ENCODE measurements at regions not wholly inside any gene's neighbourhood (a gene's known extent, or its start where the extent isn't known, plus 50 kb on each side); places are given as distances from the start of the nearest gene placed in this dataset.
"Not testable (repeated sequence)": the region's sequence is repeated elsewhere in the genome, so short reads cannot be mapped to it uniquely, and the experiment has no call there.

DNA sequence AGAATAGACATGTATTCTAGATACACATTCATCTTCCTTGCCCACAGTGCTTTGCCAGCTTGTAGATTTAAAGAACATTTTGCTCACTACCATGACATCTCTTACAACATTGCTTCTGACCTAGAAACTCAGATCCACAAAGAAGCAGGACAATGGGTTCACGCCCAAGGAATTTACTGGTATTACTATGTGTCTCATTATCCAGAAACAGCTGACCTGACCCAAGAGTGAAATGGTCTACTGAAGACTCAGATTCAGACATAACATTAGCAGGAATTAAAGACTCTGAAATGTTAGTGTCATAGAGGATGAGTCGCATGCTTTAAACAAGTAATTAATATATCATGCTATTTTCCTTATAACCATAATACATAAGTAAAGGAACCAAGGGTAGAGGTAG lies 731.4 kb downstream of the GALC start:
- no peak for DNase-seq (ENCODE audit: low read depth in 4 of 4, low spot score in 2 of 4)

DNA sequence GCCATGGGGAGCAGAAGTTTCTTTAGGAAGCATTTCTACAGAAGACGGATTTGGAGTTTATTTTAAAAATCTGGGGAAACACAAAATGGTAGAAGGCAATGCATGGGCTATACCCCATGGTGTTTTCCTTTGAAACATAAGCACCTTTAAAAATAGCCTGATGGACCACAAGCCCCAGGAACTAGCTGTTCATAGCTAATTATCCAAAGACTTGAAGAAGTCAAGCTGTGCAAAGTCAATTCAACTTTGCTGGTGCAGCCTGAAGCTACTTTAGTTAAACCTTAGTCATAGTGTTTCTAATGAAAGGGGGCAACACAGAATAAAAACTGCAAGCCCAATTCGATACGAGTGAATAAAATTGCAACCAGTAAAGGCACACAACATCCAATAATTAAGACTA lies 732.5 kb downstream of the GALC start:
- DNase-seq (ENCODE audit: low read depth in 4 of 4, low spot score in 2 of 4), result no peak

DNA sequence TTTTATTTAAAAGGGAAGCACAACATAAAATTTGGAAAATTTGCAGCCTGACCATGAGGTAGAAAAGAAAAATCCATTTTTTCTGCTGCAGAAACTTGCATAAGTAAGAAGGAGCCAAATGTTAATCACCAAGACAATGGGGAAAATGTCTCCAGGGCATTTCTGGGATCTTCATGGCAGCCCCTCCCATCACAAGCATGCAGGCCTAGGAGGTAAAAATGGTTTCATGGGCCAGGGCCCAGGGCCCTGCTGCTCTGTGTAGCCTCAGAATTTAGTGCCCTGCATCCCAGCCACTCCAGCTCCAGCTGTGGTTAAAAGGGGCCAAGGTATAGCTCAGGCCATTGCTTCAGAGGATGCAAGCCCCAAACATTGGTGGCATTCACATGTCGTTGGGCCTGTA lies 735.6 kb downstream of the GALC start:
- no peak for DNase-seq (ENCODE audit: low read depth in 4 of 4, low spot score in 2 of 4)

DNA sequence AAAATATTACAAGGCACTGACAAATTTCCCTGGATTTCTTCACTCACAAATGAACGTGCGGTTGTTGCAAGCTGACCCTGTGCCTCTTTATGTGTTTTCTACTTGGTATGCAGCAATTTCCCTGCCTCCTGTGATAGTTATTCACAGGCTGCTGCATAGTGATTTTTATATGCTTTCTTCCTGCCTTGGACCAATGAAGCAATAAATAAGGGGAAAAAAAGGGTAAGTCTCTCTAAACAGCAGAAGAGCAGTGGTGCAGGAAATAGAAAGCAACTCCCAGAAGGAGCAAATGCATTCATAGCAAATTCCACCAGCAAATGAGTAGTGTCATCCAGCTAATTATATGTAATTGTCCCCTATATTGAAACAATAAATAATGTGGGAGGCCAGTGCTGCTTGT lies 737.9 kb downstream of the GALC start:
- peak in 1 of 4 donors; percentile 29 for DNase-seq (ENCODE audit: low read depth in 4 of 4, low spot score in 2 of 4)

DNA sequence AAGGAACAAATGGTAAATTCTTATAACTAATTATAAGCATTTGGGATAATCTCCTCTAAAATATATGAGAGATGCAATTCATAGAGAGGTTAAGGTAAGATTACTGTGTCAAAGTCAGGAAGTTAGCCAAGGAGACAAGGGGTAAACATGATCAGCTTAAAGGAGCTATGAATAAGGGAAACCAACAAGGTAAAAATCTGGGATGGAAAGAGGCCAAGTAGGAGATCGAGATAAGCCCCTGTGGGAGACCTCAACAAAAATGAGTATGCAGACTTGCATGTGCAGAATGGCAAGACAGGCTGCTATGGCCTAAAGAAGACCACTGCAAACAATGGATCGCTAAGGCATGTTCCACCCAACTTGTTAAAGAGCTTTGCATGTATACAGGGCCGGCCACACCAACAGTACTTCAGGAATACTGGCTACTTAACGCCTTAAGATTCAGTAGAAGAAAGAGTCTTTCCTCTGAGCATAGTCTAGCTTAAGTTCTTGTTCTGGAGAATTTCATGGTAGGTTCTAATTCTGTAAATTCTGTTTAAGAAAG lies 738.6 kb downstream of the GALC start:
- DNase-seq (ENCODE audit: low read depth in 4 of 4, low spot score in 2 of 4), result no peak

DNA sequence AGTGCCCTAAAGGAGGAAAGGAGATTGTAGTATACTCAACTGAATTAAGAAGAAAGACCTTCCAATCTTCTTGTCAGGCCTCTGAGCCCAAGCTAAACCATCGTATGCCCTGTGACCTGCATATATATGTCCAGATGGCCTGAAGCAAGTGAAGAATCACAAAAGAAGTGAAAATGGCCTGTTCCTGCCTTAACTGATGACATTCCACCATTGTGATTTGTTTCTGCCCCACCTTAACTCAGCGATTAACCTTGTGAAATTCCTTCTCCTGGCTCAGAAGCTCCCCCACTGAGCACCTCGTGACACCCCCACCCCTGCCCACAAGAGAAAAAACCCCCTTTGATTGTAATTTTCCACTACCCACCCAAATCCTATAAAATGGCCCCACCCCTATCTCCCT lies 739.2 kb downstream of the GALC start:
- not testable (repeated sequence) for DNase-seq (ENCODE audit: low read depth in 4 of 4, low spot score in 2 of 4)

DNA sequence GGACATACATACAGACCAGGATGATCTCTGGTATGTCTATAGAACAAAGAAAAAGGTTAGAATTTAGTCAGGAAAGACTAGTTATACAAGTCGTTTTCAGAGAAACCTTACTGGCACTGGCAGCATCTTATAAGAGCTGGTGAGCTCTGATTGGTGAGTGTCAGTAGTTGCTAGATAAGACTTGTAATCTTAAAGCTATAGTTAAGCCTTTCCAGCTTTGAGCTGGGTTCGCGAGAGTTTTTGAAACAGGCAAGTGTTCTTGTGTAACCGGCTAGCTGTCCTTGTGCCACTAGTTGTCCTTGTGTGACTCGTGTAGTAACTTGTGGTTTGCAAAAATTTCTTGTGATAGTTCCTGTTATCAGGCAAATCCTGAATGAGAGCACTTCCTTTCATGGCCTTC lies 740.9 kb downstream of the GALC start:
- DNase-seq (ENCODE audit: low read depth in 4 of 4, low spot score in 2 of 4), result no peak

DNA sequence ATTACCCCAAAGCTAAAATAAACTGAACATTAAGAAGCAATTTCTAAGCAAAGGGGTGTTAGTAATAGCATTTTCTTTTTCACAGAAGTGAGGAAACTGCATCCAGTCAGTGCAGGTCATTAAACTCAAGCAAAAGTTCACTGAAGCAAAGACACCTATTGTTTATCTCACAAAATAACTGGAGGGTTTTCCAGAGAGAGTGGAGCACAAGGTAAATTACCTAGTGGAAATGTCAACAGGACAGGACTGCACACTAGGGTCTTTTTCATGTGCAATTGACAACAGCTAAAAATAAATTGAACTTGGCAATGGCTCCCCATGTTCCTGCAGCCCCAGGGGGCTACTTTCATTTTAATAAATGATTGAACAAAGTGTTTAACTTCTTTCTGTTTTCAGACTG lies 742.0 kb downstream of the GALC start:
- DNase-seq (ENCODE audit: low read depth in 4 of 4, low spot score in 2 of 4), result no peak

DNA sequence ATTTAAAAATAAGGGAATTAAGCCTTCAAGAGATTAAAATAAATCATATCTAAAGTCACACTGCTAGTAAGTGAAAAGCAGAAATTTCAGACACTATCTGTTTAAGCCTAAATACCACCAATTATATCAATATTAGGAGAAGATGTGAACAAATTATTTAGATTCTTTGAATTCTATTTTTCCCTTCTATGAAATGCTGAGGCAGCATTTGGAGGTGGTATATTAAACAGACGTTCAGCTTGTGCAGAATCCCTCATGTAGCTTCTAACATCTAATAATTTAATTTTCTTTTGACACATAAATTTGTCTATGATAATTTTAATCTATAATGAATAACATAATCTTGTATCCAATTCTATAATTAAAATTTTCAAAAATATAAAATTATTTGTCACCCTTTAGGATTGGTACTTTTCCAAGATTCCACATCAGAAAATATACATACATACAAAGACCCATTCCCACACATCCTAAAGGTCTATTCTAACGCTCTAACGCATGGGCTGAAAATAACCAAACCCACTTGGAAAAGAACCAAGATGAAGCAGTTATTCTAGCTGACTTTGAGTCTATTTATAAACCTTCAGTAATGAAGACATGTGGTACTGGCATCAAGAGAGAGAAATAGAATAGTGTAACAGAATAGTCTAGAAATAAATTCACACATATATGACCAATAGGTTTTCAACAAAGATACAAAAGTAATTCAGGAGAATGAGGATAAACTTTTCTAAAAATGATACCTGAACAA lies 751.8 kb downstream of the GALC start:
- no peak for DNase-seq (ENCODE audit: low read depth in 4 of 4, low spot score in 2 of 4)

DNA sequence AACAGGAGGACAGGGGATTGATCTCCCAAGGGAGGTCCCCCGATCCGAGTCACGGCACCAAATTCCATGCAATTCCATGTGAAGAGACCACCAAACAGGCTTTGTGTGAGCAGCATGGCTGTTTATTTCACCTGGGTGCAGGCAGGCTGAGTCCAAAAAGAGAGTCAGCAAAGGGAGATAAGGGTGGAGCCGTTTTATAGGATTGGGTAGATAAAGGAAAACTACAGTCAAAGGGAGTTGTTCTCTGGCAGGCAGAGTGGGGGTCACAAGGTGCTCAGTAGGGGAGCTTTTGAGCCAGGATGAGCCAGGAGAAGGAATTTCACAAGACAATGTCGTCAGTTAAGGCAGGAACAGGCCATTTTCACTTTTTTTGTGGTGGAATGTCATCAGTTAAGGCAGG lies 752.7 kb downstream of the GALC start:
- DNase-seq (ENCODE audit: low read depth in 4 of 4, low spot score in 2 of 4), result not testable (repeated sequence)

DNA sequence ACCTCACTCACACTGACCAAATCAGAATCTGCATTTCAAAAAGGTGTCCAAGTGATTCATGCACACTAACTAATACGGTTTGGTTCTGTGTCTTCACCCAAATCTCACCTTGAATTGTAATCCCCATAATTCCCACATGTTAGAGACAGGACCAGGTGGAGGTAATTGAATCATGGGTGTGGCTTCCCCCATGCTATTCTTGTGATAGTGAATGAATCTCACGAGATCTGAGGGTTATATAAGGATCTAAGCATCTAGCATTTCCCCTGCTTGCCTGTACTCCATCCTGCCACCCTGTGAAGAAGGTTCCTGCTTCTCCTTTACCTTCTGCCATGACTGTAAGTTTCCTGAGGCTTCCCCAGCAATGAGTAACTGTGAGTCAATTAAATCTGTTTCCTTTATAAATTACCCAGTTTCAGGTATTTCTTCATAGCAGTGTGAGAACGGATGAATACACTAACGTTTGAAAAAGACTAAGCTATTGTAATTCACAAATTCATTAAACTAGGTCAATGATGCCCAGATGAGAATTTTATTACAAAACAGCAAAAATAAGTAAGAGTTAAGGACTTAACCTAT lies 759.1 kb downstream of the GALC start:
- DNase-seq (ENCODE audit: low read depth in 4 of 4, low spot score in 2 of 4), result no peak

DNA sequence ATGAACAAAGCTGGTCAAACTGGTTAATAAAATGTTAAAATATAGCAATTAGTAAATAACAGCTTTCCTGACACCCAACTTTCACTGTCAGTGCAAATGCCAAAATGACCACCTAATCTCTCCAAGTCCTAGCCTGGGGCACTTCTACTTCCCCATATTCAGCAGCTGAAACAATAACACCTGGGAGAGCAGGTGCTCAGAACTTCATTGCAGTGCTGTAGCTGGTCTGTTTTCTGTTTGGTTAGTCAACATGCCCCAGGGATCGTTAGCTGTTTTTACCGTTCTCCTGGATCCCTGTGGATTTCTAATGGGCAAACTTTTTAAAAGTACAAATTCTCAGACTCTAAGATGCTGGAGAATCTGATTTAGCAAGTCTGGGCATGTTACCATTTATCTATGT lies 759.7 kb downstream of the GALC start:
- DNase-seq (ENCODE audit: low read depth in 4 of 4, low spot score in 2 of 4), result no peak

DNA sequence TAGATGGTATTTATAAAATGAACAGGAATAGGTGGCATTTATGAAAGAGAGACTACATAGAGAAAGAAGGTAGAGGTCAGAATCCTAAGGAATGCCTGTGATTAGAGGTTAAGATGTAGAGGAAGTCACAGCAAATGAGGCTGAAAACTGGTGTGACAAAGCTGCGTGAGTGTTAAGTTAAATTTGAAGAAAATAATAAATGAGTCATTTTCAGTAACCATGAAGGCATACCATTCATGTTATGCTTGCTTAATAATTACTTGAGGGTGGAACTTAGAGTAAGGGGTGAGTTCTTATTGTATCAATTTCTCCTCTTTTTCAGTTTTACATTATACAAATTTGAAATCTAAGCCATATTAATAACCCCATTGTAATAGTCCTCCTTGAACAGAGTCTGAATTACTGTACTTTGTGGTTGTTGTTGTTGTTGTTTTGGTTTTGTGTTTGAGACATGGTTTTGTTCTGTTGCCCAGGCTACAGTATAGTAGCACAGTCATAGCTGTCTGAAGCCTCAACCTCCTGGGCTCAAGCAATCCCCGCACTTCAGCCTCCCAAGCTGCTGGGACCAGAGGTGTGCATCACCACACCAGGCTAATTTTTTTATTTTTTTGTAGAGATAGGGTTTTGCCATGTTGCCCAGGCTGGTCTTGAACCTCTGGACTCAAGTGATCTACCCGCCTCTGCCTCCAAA lies 761.5 kb downstream of the GALC start:
- DNase-seq (ENCODE audit: low read depth in 4 of 4, low spot score in 2 of 4), result no peak

DNA sequence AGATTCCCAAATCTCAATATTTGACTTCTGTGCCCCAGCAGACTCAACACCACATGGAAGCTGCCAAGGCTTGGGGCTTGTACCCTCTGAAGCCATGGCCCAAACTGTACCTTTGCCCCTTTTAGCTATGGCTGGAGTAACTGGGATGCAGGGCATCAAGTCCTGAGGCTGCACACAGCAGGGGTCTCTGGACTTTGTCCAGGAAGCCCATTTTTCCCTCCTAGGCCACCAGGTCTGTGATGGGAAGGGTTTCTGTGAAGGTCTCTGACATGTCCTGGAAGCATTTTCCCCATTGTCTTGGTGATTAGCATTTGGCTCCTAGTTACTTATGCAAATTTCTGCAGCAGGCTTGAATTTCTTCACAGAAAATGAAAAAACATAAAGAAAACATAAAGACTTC lies 762.3 kb downstream of the GALC start:
- DNase-seq (ENCODE audit: low read depth in 4 of 4, low spot score in 2 of 4), result no peak

DNA sequence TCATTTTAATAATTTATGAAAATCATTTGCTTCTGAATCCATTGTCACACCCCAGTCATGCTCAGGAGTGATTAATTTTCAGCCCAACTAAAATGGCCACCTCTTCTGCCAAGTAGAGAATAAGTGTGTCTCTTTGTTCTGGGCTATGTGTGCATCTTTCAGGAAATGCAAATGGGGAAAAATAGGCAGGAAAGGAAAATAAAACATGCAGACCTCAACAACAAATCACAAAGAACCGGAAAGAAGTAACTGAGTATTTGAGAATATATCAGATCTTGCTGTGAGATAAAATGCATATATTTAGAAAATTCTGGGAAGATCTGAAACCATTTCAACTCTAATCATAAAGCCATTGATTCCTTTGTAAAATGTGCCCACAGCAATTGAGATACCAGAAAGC lies 763.9 kb downstream of the GALC start:
- no peak for DNase-seq (ENCODE audit: low read depth in 4 of 4, low spot score in 2 of 4)

DNA sequence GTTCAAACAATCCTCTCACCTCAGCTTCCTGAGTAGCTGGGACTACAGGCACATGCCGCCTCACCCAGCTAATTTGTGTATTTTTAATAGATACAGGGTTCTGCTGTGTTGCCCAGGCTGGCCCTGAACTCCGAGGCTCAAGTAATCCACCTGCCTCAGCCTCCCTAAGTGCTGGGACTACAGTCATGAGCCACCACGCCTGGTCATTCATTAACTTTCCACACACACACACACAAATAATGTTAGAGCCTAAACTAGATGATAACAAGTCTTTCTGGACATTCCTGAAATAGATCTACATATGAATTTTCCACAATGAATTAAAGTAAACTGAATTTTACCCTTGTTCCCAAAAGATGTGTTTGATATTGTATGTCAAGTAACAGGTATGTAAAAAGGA lies 776.0 kb downstream of the GALC start:
- DNase-seq (ENCODE audit: low read depth in 4 of 4, low spot score in 2 of 4), result no peak

DNA sequence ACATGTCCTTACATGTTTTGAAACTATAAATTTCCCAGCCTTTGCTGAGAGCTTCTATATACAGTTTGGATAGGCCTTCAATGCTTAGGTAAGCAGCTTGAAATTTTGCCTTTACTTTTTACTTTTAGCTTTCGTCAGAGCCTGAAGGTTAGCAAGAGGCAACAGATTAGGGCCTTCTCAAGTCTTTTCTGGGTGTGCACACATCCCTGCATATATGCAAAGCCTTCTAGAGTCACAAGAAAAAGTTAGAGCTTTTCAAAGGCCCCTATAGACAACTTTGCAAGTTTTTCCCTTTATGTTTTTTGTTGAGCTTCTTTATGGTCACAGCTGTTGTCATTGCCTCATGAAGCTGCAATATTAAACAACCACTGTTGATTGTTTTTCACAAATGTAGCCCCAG lies 778.4 kb downstream of the GALC start:
- DNase-seq (ENCODE audit: low read depth in 4 of 4, low spot score in 2 of 4), result no peak

DNA sequence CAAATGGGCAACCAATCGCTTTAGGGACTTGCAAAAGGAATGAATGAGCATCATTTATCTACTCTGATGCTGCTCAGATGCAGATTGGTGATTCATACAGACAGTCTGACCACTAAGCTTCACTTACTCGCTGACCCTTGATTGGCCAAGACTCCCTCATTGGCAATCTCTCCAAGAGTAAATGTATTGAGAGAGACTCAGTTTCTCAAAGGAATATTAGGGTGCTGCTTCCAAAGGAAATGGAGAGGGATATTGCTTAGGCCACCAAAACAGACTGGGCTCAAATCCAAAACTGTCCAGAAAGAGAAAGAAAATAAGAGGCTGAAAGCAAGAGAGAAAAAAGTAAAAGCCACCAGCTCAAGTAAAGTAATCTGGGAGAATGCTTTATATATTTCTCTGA lies 785.2 kb downstream of the GALC start:
- no peak for DNase-seq (ENCODE audit: low read depth in 4 of 4, low spot score in 2 of 4)

DNA sequence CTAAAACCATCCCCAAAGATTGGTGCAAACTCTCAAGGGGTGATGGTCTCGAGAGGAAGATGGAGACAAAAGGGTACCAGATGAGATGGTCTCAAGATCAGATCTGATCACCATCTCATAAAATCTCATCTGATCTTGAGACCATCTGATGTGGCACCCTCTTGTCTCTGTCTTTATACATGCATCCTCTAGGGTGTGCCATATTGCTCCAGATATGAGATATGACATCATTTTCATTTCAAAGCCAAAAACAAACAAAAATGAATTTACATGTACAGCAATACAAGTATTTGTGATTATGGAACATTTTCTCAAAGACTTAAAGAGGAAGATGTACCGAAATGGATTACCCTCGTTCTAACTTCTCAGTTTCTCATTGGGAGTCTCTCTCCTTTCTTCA lies 787.2 kb downstream of the GALC start:
- DNase-seq (ENCODE audit: low read depth in 4 of 4, low spot score in 2 of 4), result no peak

DNA sequence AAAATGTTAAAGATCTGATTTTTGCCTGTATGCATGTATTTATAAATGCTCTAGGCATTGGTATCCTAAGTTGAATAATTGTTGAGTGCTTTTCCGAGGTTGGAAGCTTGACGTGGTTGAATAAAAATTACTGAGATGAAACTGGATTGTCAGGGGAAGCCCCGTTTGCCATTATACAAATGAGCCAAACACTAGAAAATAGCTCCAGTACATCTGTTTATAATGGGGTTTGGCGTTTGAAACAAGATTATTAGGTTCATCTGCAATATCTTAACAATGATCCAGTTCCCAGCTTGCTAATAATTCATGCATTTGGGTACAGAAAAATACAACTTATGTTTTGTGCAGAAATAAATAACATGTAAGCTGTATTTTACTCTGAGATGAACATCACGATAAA lies 789.6 kb downstream of the GALC start:
- DNase-seq (ENCODE audit: low read depth in 4 of 4, low spot score in 2 of 4), result no peak

DNA sequence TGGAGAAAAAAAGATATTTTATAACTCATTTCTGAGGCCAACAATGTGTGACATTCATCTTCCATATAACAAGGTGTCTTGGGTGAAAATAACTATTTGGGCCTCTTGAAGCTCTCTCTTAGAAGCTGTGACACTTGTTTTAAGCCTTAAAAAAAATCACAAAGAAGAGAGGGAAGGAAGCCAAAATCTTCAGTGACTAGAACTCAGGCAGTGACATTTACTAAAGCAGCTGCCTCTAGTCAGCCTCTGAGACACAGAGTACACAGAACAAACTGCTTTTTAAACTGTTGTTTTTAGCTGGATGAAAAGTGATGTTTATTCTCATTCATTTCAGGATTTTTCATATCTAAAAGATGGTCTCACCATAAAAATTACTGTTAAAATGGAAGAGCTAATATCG lies 793.6 kb downstream of the GALC start:
- peak in 2 of 4 donors; percentile 19 to 29 for DNase-seq (ENCODE audit: low read depth in 4 of 4, low spot score in 2 of 4)

DNA sequence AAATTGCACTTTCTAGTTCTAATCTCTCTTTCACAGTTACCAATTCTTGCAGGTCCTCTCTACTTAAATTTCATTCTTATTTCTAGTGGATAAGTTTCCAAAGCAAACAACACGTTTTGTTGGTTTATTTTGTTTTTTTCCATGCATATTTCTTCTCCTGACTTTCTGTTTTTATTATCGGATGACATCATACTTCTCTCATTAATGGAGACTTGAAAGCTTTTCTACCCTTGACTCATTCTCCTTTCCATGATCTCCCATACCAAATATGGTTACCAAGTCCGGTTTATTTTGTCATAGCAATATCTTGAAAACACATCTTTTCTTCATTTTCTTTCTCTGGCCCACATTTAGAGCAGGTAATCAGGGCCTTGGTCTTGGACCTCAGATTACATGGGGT lies 796.5 kb downstream of the GALC start:
- no peak for DNase-seq (ENCODE audit: low read depth in 4 of 4, low spot score in 2 of 4)

Data from left renal cortex interstitium (tissue), 4 donors.